Mucosa of rectum (tissue), 2 donors: ENCODE measurements at regions not wholly inside any gene's neighbourhood (a gene's known extent, or its start where the extent isn't known, plus 50 kb on each side); places are given as distances from the start of the nearest gene placed in this dataset.

Source experiments
- H3K27ac ChIP-seq, 2 donors: one replicate each; pipeline ENCODE4 v1.7.0; 2013; ENCODE audit warnings: inconsistent platforms in 2 of 2, low read depth in 2 of 2, low read length in 2 of 2
- H3K27me3 ChIP-seq, 2 donors: one replicate each; pipeline ENCODE4 v1.7.0; 2013; ENCODE audit warnings: low read length in 2 of 2; ENCODE audit not compliant: control insufficient read depth in 2 of 2, insufficient read depth in 2 of 2
- H3K36me3 ChIP-seq, 2 donors: one replicate each; pipeline ENCODE4 v1.7.0; 2013; ENCODE audit warnings: low read length in 2 of 2; ENCODE audit not compliant: control insufficient read depth in 2 of 2, insufficient read depth in 2 of 2
- H3K4me1 ChIP-seq, 2 donors: one replicate each; pipeline ENCODE4 v1.7.0; 2013; ENCODE audit warnings: low read length in 2 of 2, mild to moderate bottlenecking in 1 of 2; ENCODE audit not compliant: control insufficient read depth in 2 of 2, insufficient read depth in 2 of 2
- H3K4me3 ChIP-seq, 2 donors: one replicate each; pipeline ENCODE4 v1.7.0; 2013; ENCODE audit warnings: low read length in 2 of 2
- H3K9ac ChIP-seq, 2 donors: one replicate each; pipeline ENCODE4 v1.7.0; 2013; ENCODE audit warnings: low read length in 2 of 2, low read depth in 1 of 2, mild to moderate bottlenecking in 1 of 2
- H3K9me3 ChIP-seq, 2 donors: one replicate each; pipeline ENCODE4 v1.7.0; 2013; ENCODE audit warnings: low read length in 2 of 2; ENCODE audit not compliant: control insufficient read depth in 2 of 2
- donor health status: healthy.
- donor health status: Normal muscosa, but diverticular disease.

DNA sequence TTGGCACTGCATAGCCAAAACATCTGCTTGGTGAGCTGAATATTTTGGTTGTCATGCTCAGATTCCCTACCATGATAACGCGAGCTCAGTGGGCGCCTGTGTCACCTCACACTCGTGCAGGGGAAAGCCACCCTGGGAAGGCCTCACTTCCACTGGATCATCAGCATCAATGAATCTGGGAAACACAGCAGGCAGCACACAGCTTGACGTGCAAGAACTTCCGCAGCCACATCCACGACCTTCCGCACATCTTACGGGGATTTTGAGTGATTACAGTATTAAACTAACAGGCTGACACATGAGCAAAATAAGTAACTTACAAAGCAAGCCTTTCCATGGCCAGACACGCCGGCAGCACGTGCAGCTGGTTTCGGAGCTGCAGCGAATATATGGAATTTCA lies 54.7 kb upstream of the FOXF1 start:
- Histone ChIP-seq H3K27me3 (no peaks in the 10 kb centered on the region), H3K9me3 (no peaks in the 10 kb centered on the region), H3K27ac (no peak overlapping the region), H3K9ac (no peak overlapping the region), H3K36me3 (no peaks in the 10 kb centered on the region), H3K4me1 (no peaks in the 10 kb centered on the region), H3K4me3 (no peak overlapping the region)

DNA sequence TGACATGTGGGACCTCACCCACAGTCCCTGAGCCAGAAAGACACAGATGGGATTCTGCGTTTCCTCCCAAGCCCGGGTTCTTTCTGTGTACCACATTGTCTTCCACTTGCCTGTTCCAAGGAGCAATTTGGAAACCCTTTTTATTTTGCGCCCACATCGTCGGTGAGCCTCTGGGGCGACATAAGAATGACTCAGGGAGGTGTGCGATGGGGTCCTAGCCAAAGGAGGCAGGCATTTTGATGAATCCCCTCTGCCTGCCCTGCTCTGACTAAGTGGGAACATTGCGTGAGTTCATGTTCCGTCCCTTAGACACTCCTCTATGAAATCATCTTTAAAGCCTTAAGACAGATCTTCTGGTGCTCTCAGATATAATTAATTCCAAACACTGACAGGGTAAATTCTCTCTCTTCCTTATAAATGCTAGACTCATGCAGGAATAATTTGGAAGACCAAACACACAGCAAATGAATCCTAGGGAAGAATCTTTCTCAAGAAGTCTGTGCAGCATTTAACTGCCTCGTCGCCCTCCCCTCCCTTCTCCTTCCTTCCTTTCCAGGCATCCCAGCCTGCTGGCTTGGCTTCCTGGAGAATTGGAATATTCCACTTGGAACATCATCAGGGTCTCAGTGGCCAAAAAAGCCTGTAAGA lies 52.7 kb upstream of the FOXF1 start:
- H3K4me1 ChIP-seq = no peaks in the 10 kb centered on the region
- no peaks in the 10 kb centered on the region for H3K9me3 ChIP-seq
- no peaks in the 10 kb centered on the region for H3K27me3 ChIP-seq
- H3K4me3 ChIP-seq = no peak overlapping the region
- peak overlapping the region; percentile 39 to 73 for H3K27ac ChIP-seq
- H3K36me3 ChIP-seq = no peaks in the 10 kb centered on the region
- H3K9ac ChIP-seq = no peak overlapping the region

DNA sequence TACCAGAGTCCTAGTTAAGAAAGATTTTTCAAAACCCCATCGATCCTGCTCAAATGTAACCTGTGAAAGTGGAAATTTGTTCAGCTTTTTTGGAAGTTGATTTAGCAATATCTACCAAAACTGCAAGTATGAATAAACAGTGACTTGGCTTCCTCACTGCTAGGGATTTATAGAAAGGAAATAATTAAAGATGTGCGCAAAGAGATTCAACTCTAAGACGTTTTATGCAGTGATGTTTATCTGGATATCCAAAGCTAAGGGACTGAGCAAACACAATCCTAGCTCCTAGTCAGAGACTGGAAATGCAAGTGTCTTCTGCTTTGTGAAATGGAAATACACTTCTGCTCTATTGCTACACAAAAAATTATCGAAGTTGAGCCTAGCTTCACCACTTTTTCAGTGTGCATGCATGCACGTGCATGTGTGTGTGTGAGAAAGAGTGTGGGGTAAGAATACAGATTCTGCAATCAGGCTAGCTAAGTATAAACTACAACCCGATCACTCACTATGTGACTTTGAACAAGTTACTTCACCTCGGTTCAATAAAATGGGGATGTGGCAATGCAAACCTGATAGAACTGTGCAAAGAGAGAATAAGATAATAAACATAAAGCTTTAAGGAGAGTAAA lies 52.1 kb upstream of the FOXF1 start:
- no peaks in the 10 kb centered on the region for H3K4me1 ChIP-seq
- peak overlapping the region; percentile 39 to 73 for H3K27ac ChIP-seq
- no peak overlapping the region for H3K4me3 ChIP-seq
- no peaks in the 10 kb centered on the region for H3K9me3 ChIP-seq
- H3K27me3 ChIP-seq = no peaks in the 10 kb centered on the region
- no peaks in the 10 kb centered on the region for H3K36me3 ChIP-seq
- no peak overlapping the region for H3K9ac ChIP-seq

DNA sequence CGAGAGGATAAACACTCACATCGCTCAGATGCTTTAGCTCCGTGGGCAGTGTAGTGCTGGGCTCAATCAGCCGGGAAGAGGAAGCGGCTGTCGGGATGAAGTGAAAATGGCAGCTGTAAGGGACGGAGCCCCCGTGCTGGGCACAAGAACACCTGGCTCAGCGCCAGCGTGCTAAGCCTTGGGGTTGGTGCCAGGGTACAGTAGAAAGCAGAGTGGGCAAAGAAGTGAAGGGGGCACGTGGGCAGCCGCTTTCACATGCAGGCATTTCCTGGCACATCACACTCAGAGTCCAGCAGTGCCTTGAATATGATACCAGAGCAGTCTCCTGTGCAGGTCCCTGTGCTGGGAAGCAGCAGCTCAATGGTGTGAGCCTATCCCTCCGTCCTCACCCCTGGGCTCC lies 51.1 kb upstream of the FOXF1 start:
- Histone ChIP-seq H3K4me1 (no peaks in the 10 kb centered on the region), H3K4me3 (no peak overlapping the region), H3K9ac (no peak overlapping the region), H3K9me3 (no peaks in the 10 kb centered on the region), H3K36me3 (no peaks in the 10 kb centered on the region), H3K27me3 (no peaks in the 10 kb centered on the region), H3K27ac (peak overlapping the region in 1 of 2 donors; percentile 62)
